GM12801 (cell line): ENCODE measurements at regions not wholly inside any gene's neighbourhood (a gene's known extent, or its start where the extent isn't known, plus 50 kb on each side); places are given as distances from the start of the nearest gene placed in this dataset.

Source experiments
- TF ChIP-seq, protein P1 (sequence below): IDR thresholded peaks from one replicate; pipeline ENCODE4 v1.5.1; 2011; ENCODE audit warnings: control low read depth; ENCODE audit not compliant: insufficient read length; ENCODE audit errors: extremely low read depth

DNA sequence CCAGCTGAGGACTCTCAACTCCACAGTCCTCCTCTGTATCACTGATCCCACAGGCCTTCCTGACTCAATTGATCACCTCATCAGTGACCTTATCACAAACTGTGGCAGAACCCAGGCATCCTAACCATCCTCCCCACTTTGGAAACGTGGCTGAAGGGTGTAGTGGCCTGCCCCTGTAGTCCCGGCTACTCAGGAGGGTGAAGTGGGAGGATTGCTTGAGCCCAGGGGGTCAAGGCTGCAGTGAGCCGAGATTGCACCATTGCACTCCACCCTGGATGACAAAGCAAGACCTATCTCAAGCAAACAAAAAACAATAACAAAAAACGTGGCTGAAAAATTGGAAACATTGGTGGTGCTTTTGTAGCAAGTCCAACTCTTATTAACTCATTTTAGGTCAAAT is 203.4 kb upstream of the ZNF217 start:
- TF ChIP-seq, protein P1, sequence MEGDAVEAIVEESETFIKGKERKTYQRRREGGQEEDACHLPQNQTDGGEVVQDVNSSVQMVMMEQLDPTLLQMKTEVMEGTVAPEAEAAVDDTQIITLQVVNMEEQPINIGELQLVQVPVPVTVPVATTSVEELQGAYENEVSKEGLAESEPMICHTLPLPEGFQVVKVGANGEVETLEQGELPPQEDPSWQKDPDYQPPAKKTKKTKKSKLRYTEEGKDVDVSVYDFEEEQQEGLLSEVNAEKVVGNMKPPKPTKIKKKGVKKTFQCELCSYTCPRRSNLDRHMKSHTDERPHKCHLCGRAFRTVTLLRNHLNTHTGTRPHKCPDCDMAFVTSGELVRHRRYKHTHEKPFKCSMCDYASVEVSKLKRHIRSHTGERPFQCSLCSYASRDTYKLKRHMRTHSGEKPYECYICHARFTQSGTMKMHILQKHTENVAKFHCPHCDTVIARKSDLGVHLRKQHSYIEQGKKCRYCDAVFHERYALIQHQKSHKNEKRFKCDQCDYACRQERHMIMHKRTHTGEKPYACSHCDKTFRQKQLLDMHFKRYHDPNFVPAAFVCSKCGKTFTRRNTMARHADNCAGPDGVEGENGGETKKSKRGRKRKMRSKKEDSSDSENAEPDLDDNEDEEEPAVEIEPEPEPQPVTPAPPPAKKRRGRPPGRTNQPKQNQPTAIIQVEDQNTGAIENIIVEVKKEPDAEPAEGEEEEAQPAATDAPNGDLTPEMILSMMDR, result no peak

DNA sequence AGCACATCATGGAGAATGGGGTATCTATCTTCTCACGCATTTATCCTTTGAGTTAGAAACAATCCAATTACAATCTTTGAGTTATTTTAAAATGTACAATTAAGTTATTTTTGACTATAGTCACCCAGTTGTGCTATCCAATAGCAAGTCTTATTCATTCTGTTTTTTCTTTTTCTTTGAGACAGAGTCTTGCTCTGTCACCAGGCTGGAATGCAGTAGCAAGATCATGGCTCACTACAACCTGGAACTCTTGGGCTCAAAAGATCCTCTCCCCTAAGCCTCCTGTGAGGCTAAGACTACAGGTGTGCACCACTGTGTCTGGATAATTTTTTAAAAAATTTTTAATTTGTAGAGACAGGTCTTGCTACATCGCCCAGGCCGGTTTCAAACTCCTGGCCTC is 201.5 kb upstream of the ZNF217 start:
- TF ChIP-seq, protein P1, result no peak

DNA sequence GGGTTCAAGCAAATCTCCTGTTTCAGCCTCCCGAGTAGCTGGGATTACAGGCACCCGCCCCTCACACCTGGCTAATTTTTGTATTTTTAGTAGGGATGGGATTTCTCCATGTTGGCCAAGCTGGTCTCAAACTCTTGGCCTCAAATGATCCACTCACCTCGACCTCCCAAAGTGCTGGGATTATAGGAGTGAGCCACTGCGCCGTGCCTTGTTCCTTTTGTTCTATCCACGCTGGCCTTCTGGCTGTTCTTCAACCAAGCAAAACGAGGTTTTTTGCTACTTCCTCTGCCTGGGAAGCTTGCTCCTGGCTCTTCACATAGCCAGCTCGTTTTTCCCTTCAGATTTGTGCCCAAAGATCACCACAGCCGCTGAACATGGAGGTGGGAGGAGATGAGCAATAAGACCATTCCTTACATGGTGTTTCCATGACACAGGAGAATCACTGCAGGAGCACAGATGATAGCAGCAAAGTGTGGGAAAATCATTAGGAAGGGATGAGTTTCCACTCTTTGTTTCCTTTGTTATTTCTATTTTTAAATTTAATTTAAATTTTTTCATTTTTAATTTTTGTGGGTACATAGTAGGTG is 201.0 kb upstream of the ZNF217 start:
- TF ChIP-seq, protein P1, result no peak

DNA sequence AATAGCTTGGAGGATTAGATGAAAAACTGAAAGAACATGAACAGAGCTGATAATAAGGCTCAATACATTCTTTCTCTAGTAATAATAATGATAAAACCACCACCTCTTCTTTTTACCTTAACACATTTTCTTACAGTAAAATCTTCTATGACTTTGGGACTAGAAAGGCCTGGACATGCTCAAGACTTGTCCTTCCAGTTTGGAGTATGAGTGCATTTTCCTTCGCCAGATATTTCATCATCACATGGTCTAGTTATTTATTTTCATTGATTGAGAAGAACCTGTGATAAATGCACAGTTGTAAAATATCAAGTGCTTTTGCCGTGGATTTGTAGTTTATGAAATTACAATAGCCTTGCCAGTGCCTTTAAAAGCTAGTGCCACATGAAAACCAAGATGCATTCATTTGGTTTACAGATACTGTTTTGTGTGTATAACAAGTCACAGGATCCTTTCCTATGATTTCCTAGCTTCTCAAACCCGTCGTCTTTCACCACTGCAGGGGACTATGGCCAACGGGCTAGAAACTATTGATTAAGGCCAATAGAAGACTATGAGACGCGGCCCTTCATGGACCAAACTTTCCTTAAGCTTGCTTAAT is 200.2 kb upstream of the ZNF217 start:
- TF ChIP-seq, protein P1, result no peak

DNA sequence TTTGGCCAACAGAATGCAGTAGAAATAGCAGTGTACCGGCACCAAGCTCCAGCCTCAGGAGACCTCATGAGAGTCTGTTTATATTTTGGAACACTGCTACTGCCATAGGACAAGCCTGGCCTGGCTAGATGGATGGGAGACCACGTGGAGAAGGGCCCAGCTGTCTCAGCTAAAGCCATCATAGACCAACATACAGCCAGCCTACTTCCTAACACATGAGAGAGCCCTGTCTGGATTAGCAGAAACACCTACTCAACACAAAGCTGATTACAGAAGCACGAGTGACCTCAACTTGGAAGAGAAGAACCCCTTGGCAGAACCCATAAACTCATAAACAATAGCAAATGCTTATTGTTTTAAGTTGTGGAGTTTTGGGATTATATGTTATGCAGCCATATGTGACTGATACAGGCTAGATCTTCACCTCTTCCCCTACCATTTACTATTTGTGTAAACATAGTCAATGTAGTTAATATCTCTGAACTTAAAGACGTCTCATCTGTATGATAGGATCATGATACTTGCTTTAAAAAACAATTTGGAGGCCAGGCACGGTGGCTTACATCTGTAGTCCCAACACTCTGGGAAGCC is 199.4 kb upstream of the ZNF217 start:
- TF ChIP-seq, protein P1, result no peak

DNA sequence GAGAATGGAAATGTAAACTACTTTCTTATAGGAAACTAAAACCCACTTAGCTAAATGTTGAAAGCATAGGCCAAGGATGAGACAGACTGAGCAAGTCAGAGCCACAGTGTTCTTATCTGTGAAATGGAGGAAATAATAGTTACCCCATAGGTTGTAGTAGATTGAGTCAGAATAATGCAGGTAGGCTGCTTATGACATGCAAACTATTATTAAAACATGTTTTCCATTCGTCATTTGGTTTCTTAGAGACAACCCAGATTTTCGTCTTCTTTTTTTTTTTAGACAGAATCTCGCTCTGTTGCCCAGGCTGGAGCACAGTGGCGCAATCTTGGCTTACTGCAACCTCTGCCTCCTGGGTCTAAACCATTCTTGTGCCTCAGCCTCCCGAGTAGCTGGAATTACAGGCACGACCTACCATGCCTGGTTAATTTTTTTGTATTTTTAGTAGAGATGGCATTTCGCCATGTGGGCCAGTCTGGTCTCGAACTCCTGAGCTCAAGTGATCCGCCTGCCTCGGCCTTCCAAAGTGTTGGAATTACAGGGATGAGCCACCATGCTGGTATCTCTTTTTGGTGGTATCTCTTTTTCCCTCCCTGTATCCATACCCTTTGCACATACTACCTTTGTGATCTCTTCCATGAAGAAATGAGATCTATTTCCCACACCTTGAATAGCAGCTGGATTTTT is 196.5 kb upstream of the ZNF217 start:
- TF ChIP-seq, protein P1, result no peak

DNA sequence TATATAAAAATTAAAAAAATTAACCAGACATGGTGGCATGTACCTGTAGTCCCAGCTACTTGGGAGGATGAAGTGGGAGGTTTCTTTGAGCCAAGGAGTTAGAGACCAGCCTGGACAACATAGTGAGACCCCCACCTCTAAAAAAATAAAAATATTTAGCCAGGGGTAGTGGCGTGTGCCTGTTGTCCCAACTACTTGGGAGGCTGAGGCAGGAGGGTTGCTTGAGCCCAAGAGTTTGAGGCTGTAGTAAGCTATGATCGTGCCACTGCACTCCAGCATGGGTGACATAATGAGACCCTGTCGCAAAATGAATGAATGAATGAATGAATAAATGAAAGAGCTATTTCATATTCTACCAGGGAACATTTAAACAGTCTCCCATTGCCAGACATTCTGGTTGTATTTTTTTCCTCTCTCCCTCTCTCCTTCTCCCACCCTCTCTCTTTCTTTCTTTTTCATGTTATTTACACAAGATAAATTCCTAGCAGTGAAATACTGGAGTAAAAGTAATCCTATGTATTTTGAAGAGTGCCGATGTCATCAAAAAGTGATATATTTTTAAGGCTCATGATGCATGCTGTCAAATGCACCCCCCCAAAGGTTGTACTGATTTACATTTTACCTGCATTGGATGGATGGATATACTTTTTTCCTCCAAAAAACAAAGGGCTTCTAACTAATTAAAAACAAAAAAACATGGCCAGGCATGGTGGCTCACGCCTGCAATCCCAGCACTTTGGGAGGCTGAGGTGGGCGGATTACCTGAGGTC is 194.8 kb upstream of the ZNF217 start:
- TF ChIP-seq, protein P1, result no peak
